ENCODE measurements at regions not wholly inside any gene's neighbourhood (a gene's known extent, or its start where the extent isn't known, plus 50 kb on each side); places are given as distances from the start of the nearest gene placed in this dataset.
"Not testable (repeated sequence)": the region's sequence is repeated elsewhere in the genome, so short reads cannot be mapped to it uniquely, and the experiment has no call there.

- DNase-seq, result no peak
Observed at GRCh38 chr1:173344034-173344743, 132.9 kb upstream of the PRDX6 start.

- no peak for DNase-seq
Observed at GRCh38 chr1:173347282-173347818, 129.8 kb upstream of the PRDX6 start.

- not testable (repeated sequence) for DNase-seq
Observed at GRCh38 chr1:173352635-173353034, 124.5 kb upstream of the PRDX6 start.

GRCh38 chr1:173353350-173353749 is 123.8 kb upstream of the PRDX6 start:
- no peak for DNase-seq

- DNase-seq, result no peak
Observed at GRCh38 chr1:173354937-173355280, 122.2 kb upstream of the PRDX6 start.

- DNase-seq, result no peak
Observed at GRCh38 chr1:173355281-173356031, 121.7 kb upstream of the PRDX6 start.

- no peak for DNase-seq
Observed at GRCh38 chr1:173356191-173356762, 120.9 kb upstream of the PRDX6 start.

GRCh38 chr1:173360487-173361063 is 116.6 kb upstream of the PRDX6 start:
- DNase-seq, result no peak

GRCh38 chr1:173362543-173362942 is 114.6 kb upstream of the PRDX6 start:
- no peak for DNase-seq

- no peak for DNase-seq
Observed at GRCh38 chr1:173364827-173365226, 112.3 kb upstream of the PRDX6 start.

- no peak for DNase-seq
Observed at GRCh38 chr1:173365341-173365740, 111.8 kb upstream of the PRDX6 start.

- no peak for DNase-seq
Observed at GRCh38 chr1:173367136-173367535, 110.0 kb upstream of the PRDX6 start.

- DNase-seq, result not testable (repeated sequence)
Observed at GRCh38 chr1:173370586-173370985, 106.5 kb upstream of the PRDX6 start.

- DNase-seq, result not testable (repeated sequence)
Observed at GRCh38 chr1:173376065-173376464, 101.1 kb upstream of the PRDX6 start.

GRCh38 chr1:173377266-173377665 is 99.9 kb upstream of the PRDX6 start:
- no peak for DNase-seq

- DNase-seq, result no peak
Observed at GRCh38 chr1:173383351-173383750, 93.8 kb upstream of the PRDX6 start.

GRCh38 chr1:173388352-173388751 is 88.8 kb upstream of the PRDX6 start:
- DNase-seq, result no peak

- no peak for DNase-seq
Observed at GRCh38 chr1:173392895-173393658, 84.1 kb upstream of the PRDX6 start.

- DNase-seq, result no peak
Observed at GRCh38 chr1:173393659-173394000, 83.5 kb upstream of the PRDX6 start.

GRCh38 chr1:173394813-173395212 is 82.3 kb upstream of the PRDX6 start:
- DNase-seq, result not testable (repeated sequence)

GRCh38 chr1:173395762-173396161 is 81.4 kb upstream of the PRDX6 start:
- DNase-seq, result no peak

GRCh38 chr1:173400387-173400995 is 76.6 kb upstream of the PRDX6 start:
- no peak for DNase-seq
